ENCODE measurements at regions not wholly inside any gene's neighbourhood (a gene's known extent, or its start where the extent isn't known, plus 50 kb on each side); places are given as distances from the start of the nearest gene placed in this dataset.

- H3K27me3 Mint-ChIP-seq (ENCODE audit: insufficient read depth) = no peaks in the 10 kb centered on the region
These were observed 259.7 kb upstream of the DCN start for GRCh38 chr12:91441993-91442952.

DNA sequence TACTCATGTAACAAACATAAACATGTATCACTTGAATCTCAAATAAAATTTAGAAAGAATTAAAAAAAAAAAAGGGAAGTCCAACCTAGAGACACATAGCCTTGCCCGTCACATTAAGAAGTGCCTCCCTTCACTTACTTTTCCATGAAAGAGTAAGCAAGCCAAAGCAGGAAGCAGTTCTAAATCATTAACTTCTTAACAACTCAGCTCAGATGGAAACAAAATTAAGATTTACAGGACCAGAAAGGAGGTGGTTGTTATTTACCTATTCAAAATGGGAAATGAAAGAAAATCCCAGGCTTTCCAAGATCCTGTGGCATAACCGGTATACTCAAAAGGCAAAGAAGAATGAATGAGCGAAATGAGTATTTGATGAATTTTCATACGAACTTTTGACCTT, 258.6 kb upstream of the DCN start:
- Mint-ChIP-seq H3K9me3 (no peaks in the 10 kb centered on the region; the same call in none of the 2 replicates), H3K4me1 (ENCODE audit: low read depth) (no peaks in the 10 kb centered on the region), H3K27ac (no peak overlapping the region), H3K27me3 (ENCODE audit: insufficient read depth) (no peaks in the 10 kb centered on the region), H3K36me3 (ENCODE audit: low read depth) (no peaks in the 10 kb centered on the region), H3K4me3 (no peak overlapping the region)
- no peak for DNase-seq
- no peak for TF ChIP-seq CTCF (IDR thresholded peaks at IDR 0.05)

More at GRCh38 chr12:91441993-91442952, 259.7 kb upstream of the DCN start:
- Mint-ChIP-seq H3K9me3 (no peaks in the 10 kb centered on the region; the same call in none of the 2 replicates), H3K4me1 (ENCODE audit: low read depth) (no peaks in the 10 kb centered on the region), H3K4me3 (no peak overlapping the region), H3K36me3 (ENCODE audit: low read depth) (no peaks in the 10 kb centered on the region), H3K27ac (no peak overlapping the region)
- TF ChIP-seq CTCF (IDR thresholded peaks at IDR 0.05) = no peak
- no peak for DNase-seq

GRCh38 chr12:91434081-91434480, 251.5 kb upstream of the DCN start:
- no peaks in the 10 kb centered on the region for H3K4me1 Mint-ChIP-seq (ENCODE audit: low read depth)
- no peak overlapping the region for H3K27ac Mint-ChIP-seq
- no peak overlapping the region for H3K4me3 Mint-ChIP-seq
- TF ChIP-seq CTCF (IDR thresholded peaks at IDR 0.05) = no peak
- H3K27me3 Mint-ChIP-seq (ENCODE audit: insufficient read depth) = peaks cover 2% of the 10 kb centered on the region; the same call in 1 of the 2 replicates
- H3K36me3 Mint-ChIP-seq (ENCODE audit: low read depth) = no peaks in the 10 kb centered on the region
- peaks cover 9% of the 10 kb centered on the region for H3K9me3 Mint-ChIP-seq
- DNase-seq = no peak

DNA sequence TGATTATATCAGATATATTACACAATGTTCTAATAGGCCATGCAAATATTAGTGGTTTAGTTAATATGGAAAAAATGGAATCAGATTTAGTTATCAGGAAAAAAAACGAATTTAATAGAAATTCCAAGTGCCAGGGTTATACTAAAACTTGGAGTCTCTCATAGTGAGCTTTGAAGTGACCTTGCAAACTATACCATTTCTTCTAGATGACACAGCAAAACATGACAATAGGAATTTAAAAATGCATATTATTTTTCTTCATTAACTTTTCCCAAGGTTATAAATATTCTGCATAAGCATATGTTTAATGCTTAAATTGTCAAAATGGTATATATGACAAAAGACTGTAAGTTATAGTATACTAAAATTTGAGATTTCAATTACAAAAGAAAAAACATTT, 250.1 kb upstream of the DCN start:
- TF ChIP-seq CTCF (IDR thresholded peaks at IDR 0.05) = no peak

DNA sequence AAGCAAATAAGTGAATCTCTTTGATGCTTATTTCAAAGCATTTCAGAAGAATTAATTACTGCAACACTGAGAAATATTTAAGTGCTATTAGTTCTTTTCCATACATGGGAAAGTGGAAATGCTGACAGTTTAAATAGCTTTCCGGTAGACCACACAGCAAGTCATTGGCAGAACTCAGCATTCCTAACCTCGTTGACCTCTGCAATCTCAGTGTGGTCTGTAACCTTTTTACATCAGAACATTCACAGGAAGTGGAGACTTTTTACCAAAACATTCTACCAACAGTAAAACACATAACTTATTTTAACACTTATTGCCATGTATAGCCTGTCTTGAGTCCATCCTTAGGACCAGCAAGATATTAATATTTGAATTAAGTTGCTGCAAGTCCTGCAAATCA, 249.5 kb upstream of the DCN start:
- TF ChIP-seq CTCF (IDR thresholded peaks at IDR 0.05) = no peak
- DNase-seq = no peak
- H3K36me3 Mint-ChIP-seq (ENCODE audit: low read depth) = no peaks in the 10 kb centered on the region
- H3K27ac Mint-ChIP-seq = no peak overlapping the region
- H3K4me3 Mint-ChIP-seq = no peak overlapping the region
- peaks cover 2% of the 10 kb centered on the region; the same call in 1 of the 2 replicates for H3K27me3 Mint-ChIP-seq (ENCODE audit: insufficient read depth)
- H3K4me1 Mint-ChIP-seq (ENCODE audit: low read depth) = no peaks in the 10 kb centered on the region
- peaks cover 9% of the 10 kb centered on the region for H3K9me3 Mint-ChIP-seq

More for the DNA sequence above, 250.1 kb upstream of the DCN start:
- no peaks in the 10 kb centered on the region for H3K36me3 Mint-ChIP-seq (ENCODE audit: low read depth)
- no peak overlapping the region for H3K27ac Mint-ChIP-seq
- peaks cover 9% of the 10 kb centered on the region for H3K9me3 Mint-ChIP-seq
- no peak for DNase-seq
- no peaks in the 10 kb centered on the region for H3K4me1 Mint-ChIP-seq (ENCODE audit: low read depth)
- H3K4me3 Mint-ChIP-seq = no peak overlapping the region
- H3K27me3 Mint-ChIP-seq (ENCODE audit: insufficient read depth) = peaks cover 2% of the 10 kb centered on the region; the same call in 1 of the 2 replicates

Data from HFFc6 (cell line).